Heart right ventricle (tissue), 16 donors: ENCODE measurements at regions not wholly inside any gene's neighbourhood (a gene's known extent, or its start where the extent isn't known, plus 50 kb on each side); places are given as distances from the start of the nearest gene placed in this dataset.

Source experiments
- ATAC-seq, 8 donors: fragments of 200-7000 bp; cut with Tn5 transposase; one replicate each; pipeline ENCODE4 v1.9.1; 2020; ENCODE audit warnings: mild to moderate bottlenecking in 8 of 8, moderate library complexity in 8 of 8, moderate number of reproducible peaks in 1 of 8
- DNase-seq, 2 donors: peaks; one replicate each; pipeline ENCODE4 v3.0.0-alpha.2; 2020
- H3K27ac ChIP-seq, 10 donors: fragments of 200-600 bp; sonication (generic) in 2 of 10; one replicate each; pipeline versions ENCODE4 v1.5.0 to v1.8.0; 2020 to 2022; ENCODE audit warnings: mild to moderate bottlenecking in 3 of 10
- H3K27me3 ChIP-seq, 7 donors: fragments of 200-600 bp; one replicate each; pipeline ENCODE4 v1.8.0; 2021 to 2022; ENCODE audit warnings: mild to moderate bottlenecking in 2 of 7
- H3K36me3 ChIP-seq, 9 donors: fragments of 200-600 bp; sonication (generic) in 1 of 9; one replicate each; pipeline versions ENCODE4 v1.5.0 to v1.8.0; 2020 to 2022; ENCODE audit warnings: mild to moderate bottlenecking in 2 of 9
- H3K4me1 ChIP-seq, 9 donors: fragments of 200-600 bp; sonication (generic) in 1 of 9; one replicate each; pipeline versions ENCODE4 v1.5.0 to v1.8.0; 2020 to 2022; ENCODE audit warnings: mild to moderate bottlenecking in 4 of 9
- H3K4me3 ChIP-seq, 10 donors: fragments of 200-600 bp; sonication (generic) in 2 of 10; one replicate each; pipeline versions ENCODE4 v1.5.0 to v1.8.0; 2020 to 2022; ENCODE audit warnings: mild to moderate bottlenecking in 7 of 10, moderate library complexity in 2 of 10
- H3K9me3 ChIP-seq, 11 donors: fragments of 200-600 bp in 10 of 11; sonication (generic) in 2 of 11; one replicate each; pipeline versions ENCODE4 v1.5.0 to v1.8.0; 2013 to 2022; ENCODE audit warnings: mild to moderate bottlenecking in 2 of 11, control low read depth in 1 of 11, moderate library complexity in 1 of 11
- CTCF ChIP-seq, 9 donors: fragments of 200-600 bp; sonication (generic) in 2 of 9; IDR thresholded peaks; one replicate each; pipeline versions ENCODE4 v1.5.0 to v1.8.0; 2021 to 2022; ENCODE audit warnings: antibody characterized with exemption in 9 of 9, mild to moderate bottlenecking in 5 of 9, moderate library complexity in 1 of 9
- WGBS, 2 donors: extraction: QIAGEN DNeasy Blood & Tissue Kit; methylation state at CpG; one replicate each; pipeline ENCODE4 v1.1.7; 2013; ENCODE audit warnings: inconsistent platforms in 1 of 2; 5-methylcytosine and 5-hydroxymethylcytosine counted together
- intact Hi-C, 10 donors: fragments of 100-400 bp; cut with DNase I; formaldehyde crosslinking; loops; one replicate each; pipeline versions ENCODE4 v1.11.1 to v1.14.2; 2022
- donor health status: Arrhythmogenic right ventricular cardiomyopathy.
- donor health status: ischemic (EF 13 %, LVEDD 7.1; RV severe dilation, severe dysfunction).
- donor health status: healthy with polysubstance abuse.
- donor health status: DM: no; HTN: yes; CAD: no.
- donor health status: DM: no; HTN: no; CAD: no.
- donor health status: ischemic (EF 25% LVEDD 6.9; RV normal size, moderate dysfunction).
- donor health status: ischemic (EF 25% LVEDD 5.7; RV mildly dilated, moderate dysfunction).
- donor health status: healthy.
- donor health status: DM: yes; HTN: yes; CAD: no.
- donor health status: Ischemic cardiomyopathy.
- donor health status: ischemic (EF 35%, LVEDD 5.7; RV mildly dilated, moderate dysfunction).
- donor health status: nonischemic (EF 11% LVEDD 7.7; RV severe dilation, severe dysfunction).
- donor health status: DM: yes; HTN: yes; CAD: no.
- donor health status: PGD.
- donor health status: ischemic (EF 29% LVEDD 5.4; RV normal size, mild dysfunction).
- donor health status: nonischemic (EF 23%, LVEDD 6.1; RV moderate dilation, normal function).

DNA sequence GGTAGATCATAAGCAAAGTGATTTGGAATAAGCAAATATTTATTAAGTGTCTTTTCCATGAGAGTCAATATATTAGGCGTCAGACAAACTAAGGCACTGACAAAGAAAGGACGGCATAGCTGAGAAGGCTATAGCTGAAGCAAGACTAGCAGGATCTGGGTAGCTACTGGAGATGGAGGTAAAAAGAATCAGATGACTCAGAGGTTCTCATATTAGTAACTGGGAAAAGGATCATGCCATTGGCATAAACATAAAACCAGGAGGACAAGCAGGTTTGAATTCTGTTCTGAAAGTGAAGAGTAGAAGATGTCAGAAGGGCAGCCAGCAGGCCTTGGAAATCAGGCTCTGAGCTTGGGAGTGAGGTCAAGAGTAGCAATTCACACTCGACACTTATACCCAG lies 531.9 kb downstream of the PTPRC start:
- Histone ChIP-seq H3K36me3 (no peaks in the 10 kb centered on the region), H3K27ac (no peak overlapping the region), H3K27me3 (no peaks in the 10 kb centered on the region), H3K9me3 (no peaks in the 10 kb centered on the region), H3K4me3 (no peak overlapping the region), H3K4me1 (peaks cover 0 to 8% (median 0%) of the 10 kb centered on the region in 9 donors)
- DNase-seq (no peak), ATAC-seq (no peak)
- intact Hi-C loops = no loop called here
- 94 to 97% methylated on average over 3 of the region's 3 CpGs for WGBS, 2 donors
- TF ChIP-seq CTCF (IDR thresholded peaks at IDR 0.05) = no peak

GRCh38 chr1:199172171-199173124 lies 533.6 kb downstream of the PTPRC start:
- intact Hi-C loops = no loop called here
- ATAC-seq (no peak), DNase-seq (no peak)

GRCh38 chr1:199173356-199173755 lies 534.5 kb downstream of the PTPRC start:
- H3K36me3 ChIP-seq = no peaks in the 10 kb centered on the region
- no peaks in the 10 kb centered on the region for H3K27me3 ChIP-seq
- intact Hi-C loops = no loop called here
- DNase-seq (no peak), ATAC-seq (peak in 1 of 8 donors; percentile 28)
- H3K4me1 ChIP-seq = peaks cover 0 to 8% (median 0%) of the 10 kb centered on the region in 9 donors
- no peak for TF ChIP-seq CTCF (IDR thresholded peaks at IDR 0.05)
- H3K27ac ChIP-seq = peak overlapping the region in 1 of 10 donors; percentile 27
- H3K9me3 ChIP-seq = no peaks in the 10 kb centered on the region
- no peak overlapping the region for H3K4me3 ChIP-seq

More at GRCh38 chr1:199172171-199173124, 533.6 kb downstream of the PTPRC start:
- Histone ChIP-seq H3K27ac (no peak overlapping the region), H3K36me3 (no peaks in the 10 kb centered on the region), H3K9me3 (no peaks in the 10 kb centered on the region), H3K27me3 (no peaks in the 10 kb centered on the region), H3K4me1 (peaks cover 0 to 8% (median 0%) of the 10 kb centered on the region in 9 donors), H3K4me3 (no peak overlapping the region)
- no peak for TF ChIP-seq CTCF (IDR thresholded peaks at IDR 0.05)
- WGBS, 2 donors = 90 to 94% methylated on average over 4 of the region's 4 CpGs

GRCh38 chr1:199174336-199174735 lies 535.5 kb downstream of the PTPRC start:
- TF ChIP-seq CTCF (IDR thresholded peaks at IDR 0.05) = no peak
- H3K4me3 ChIP-seq = no peak overlapping the region
- no peak for DNase-seq
- no peak overlapping the region for H3K27ac ChIP-seq
- H3K9me3 ChIP-seq = no peaks in the 10 kb centered on the region
- H3K27me3 ChIP-seq = no peaks in the 10 kb centered on the region
- intact Hi-C loops = no loop called here
- peaks cover 0 to 8% (median 0%) of the 10 kb centered on the region in 9 donors for H3K4me1 ChIP-seq
- no peaks in the 10 kb centered on the region for H3K36me3 ChIP-seq
- no peak for ATAC-seq
